Urothelium cell line (cell line): ENCODE measurements at regions not wholly inside any gene's neighbourhood (a gene's known extent, or its start where the extent isn't known, plus 50 kb on each side); places are given as distances from the start of the nearest gene placed in this dataset.
A peak's percentile ranks its signal among the peaks of the same experiment; 100 is the strongest.
"Not testable (repeated sequence)": the region's sequence is repeated elsewhere in the genome, so short reads cannot be mapped to it uniquely, and the experiment has no call there.

ENCODE experiments used
- DNase-seq: peaks from one replicate; pipeline ENCODE4 v3.0.0; 2011; ENCODE audit warnings: low spot score, mixed read lengths
- FAIRE-seq: peaks from 2 replicates; lab custom pipeline; 2011; peaks lifted over from hg19 to GRCh38; lab: Jason Lieb, UNC

DNA sequence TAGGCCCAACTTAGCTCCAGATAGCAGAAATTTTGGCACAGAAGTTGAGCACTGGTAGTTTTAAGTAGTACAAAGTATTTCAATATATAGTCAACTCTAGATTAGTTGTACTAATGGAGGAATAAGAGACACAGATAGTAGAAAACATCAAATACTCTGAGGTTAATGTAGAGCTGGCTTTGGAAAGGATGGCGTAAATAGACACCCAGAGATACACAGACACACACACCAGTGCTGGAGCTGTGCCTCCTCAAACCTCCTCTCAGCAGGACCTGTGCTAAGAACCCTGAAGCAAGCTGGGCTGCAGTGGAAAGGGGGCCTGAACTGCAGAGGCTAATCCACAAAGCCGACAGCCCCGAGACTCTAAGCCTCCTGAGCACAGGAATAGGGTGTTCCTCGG is 67.0 kb upstream of the EDEM3 start:
- DNase-seq (no peak), FAIRE-seq (no peak)

DNA sequence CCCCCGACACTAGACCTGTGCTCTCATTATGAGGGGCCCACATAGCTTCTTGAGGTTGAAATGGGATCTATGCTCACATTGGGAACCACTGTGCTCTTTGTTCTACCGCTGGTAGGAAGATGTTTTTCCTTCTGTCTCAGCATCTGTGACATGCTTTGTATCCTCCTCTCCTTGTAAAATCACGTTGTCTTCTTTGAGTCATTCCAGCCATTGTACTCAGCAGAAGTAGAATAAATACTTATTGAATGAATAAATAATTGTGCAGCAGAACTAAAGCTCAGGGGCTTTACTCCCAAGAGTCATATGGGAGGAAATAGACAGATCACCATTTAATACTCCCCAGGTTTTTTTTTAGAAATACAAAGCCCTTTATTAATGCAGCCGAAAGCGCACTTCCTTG is 66.3 kb upstream of the EDEM3 start:
- no peak for FAIRE-seq

GRCh38 chr1:184820218-184820750 is 65.6 kb upstream of the EDEM3 start:
- no peak for FAIRE-seq
- DNase-seq: no peak

More for the DNA sequence above, 66.3 kb upstream of the EDEM3 start:
- no peak for DNase-seq

- no peak for FAIRE-seq
These were observed 64.0 kb upstream of the EDEM3 start for GRCh38 chr1:184818646-184819045.

DNA sequence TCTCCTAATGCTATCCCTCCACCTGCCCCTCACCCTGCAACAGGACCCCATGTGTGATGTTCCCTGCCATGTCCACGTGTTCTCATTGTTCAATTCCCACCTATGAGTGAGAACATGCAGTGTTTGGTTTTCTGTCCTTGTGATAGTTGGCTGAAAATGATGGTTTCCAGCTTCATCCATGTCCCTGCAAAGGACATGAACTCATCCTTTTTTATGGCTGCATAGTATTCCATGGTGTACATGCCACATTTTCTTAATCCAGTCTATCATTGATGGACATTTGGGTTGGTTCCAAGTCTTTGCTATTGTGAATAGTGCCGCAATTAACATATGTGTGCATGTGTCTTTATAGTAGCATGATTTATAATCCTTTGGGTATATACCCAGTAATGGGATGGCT is 62.3 kb upstream of the EDEM3 start:
- DNase-seq, FAIRE-seq: not testable (repeated sequence)

More at GRCh38 chr1:184818646-184819045, 64.0 kb upstream of the EDEM3 start:
- DNase-seq: no peak

DNA sequence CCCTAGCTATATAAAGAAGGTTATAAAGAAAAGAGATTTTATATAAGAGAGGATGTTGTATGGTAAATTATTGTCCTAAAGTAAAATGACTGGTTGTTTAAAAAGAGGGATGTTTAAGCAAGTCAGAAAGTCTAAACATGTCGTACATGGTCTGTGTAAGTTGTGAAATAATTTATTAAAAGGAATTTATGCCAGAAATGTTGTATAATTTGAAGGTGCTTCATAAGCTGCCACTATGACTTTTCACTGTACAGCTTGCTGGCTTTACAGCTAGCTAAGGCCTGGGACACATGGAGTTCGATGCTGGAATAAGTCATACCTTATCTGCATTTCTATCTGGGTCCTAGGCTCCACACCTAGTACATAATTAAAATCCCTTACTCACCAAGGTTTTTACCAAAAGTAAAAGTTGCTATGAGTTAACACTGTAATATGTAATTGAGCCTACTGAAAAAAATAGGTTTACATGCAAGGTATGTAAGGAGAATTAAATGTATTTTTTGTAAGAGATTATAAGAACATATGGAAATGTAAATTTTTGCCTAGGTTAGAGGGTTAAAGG is 59.0 kb upstream of the EDEM3 start:
- DNase-seq (no peak), FAIRE-seq (no peak)

GRCh38 chr1:184811439-184812111 is 56.9 kb upstream of the EDEM3 start:
- DNase-seq: no peak
- FAIRE-seq: no peak

- DNase-seq (no peak), FAIRE-seq (no peak)
These were observed 56.2 kb upstream of the EDEM3 start for GRCh38 chr1:184810735-184811343.

DNA sequence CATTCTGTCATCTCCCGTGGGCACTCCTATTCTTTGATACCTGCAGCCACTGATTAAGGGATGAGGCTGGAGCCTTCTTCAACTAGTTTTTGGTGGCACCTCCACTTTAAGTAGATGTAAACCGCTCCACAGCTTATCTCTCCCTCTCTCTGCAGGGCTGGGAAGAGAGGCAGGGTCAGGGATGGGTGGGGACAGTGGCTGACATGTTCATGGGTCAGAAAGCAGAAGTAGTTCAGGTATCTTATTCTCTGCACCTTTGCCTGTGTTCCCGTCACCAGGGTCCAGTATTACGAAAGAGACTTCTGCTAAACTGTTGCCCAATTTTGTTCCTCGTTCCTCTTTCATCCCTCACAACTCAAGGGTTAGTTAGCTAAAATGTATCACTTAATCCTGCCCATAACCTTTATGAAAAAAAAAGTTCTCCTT is 51.7 kb upstream of the EDEM3 start:
- FAIRE-seq: no peak

DNA sequence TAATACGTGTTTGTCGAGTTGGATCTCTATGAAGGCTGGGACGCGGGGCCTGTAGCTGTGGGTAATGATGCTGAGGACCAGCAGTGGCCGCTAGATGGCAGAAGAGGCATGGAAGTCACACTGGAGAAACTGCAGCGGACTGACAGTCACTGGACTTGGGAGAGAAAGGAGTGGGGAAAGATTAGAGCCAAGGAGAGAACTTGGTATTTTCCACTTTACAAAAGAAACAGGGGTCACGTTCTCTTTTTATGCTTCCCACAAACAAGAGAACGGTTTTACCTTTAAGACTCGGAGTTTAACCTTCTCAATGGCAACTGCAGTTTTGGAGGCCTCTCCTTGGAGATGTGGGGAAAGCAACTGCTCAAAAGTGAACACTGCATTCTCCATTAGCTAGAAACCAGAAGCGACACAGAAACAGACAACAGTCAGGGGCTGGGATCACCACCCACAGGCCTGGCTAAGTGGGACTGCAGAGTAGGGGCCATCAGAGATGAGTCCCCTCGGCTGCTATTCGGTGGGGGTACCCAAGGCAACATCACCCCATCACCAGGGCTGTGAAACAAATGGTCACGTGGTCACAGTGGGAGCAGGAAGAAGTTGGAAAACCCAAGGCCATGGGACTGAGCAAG is 51.1 kb upstream of the EDEM3 start:
- FAIRE-seq (no peak), DNase-seq (peak; percentile 82)

More for the DNA sequence above, 51.7 kb upstream of the EDEM3 start:
- DNase-seq: no peak
